SK-N-MC (cell line): ENCODE measurements at regions not wholly inside any gene's neighbourhood (a gene's known extent, or its start where the extent isn't known, plus 50 kb on each side); places are given as distances from the start of the nearest gene placed in this dataset.

ENCODE experiments used
- EZH2 ChIP-seq: fragments of 200-600 bp; sonication (generic); IDR thresholded peaks from one replicate; pipeline ENCODE4 v1.6.1; 2017; ENCODE audit warnings: antibody characterized with exemption
- POLR2AphosphoS5 ChIP-seq: IDR thresholded peaks from 2 replicates; pipeline ENCODE4 v1.6.1; 2012; ENCODE audit warnings: mild to moderate bottlenecking, low read depth, low read length, borderline replicate concordance

GRCh38 chr12:127655691-127656090 lies 611.3 kb upstream of the TMEM132C start:
- TF ChIP-seq EZH2 (no peak), POLR2AphosphoS5 (no peak)
